Mesenchymal stem cell (in vitro differentiated cells and primary cell): ENCODE measurements at regions not wholly inside any gene's neighbourhood (a gene's known extent, or its start where the extent isn't known, plus 50 kb on each side); places are given as distances from the start of the nearest gene placed in this dataset.

ENCODE experiments used
- DNase-seq: peaks from one replicate; pipeline ENCODE4 v3.0.0-alpha.2; 2013
- H2AFZ ChIP-seq: one replicate; pipeline ENCODE4 v1.6.1; 2013; ENCODE audit warnings: low read depth, mild to moderate bottlenecking, control low read depth, inconsistent platforms, low read length, moderate library complexity
- H2AK5ac ChIP-seq: 2 replicates; pipeline ENCODE4 v1.6.1; 2013; ENCODE audit warnings: low read length, moderate library complexity, mild to moderate bottlenecking, inconsistent platforms; ENCODE audit not compliant: severe bottlenecking
- H2BK120ac ChIP-seq: one replicate; pipeline ENCODE4 v1.6.1; 2013; ENCODE audit warnings: low read depth, mild to moderate bottlenecking, inconsistent platforms, low read length, moderate library complexity
- H2BK12ac ChIP-seq, 2 experiments: one replicate each; pipeline ENCODE4 v1.6.1; 2013; ENCODE audit warnings: inconsistent platforms in 2 of 2, low read length in 2 of 2, mild to moderate bottlenecking in 2 of 2, moderate library complexity in 2 of 2, control low read depth in 1 of 2
- H2BK15ac ChIP-seq: one replicate; pipeline ENCODE4 v1.6.1; 2013; ENCODE audit warnings: mild to moderate bottlenecking, low read depth, inconsistent platforms; ENCODE audit not compliant: poor library complexity, severe bottlenecking
- H2BK5ac ChIP-seq: 2 replicates; pipeline ENCODE4 v1.6.1; 2013; ENCODE audit warnings: low read depth, mild to moderate bottlenecking, low read length, control low read depth, inconsistent platforms; ENCODE audit not compliant: poor library complexity, severe bottlenecking
- H3K14ac ChIP-seq, 2 experiments: one replicate each; pipeline ENCODE4 v1.6.1; 2013; ENCODE audit warnings: inconsistent platforms in 2 of 2, low read length in 2 of 2, control low read depth in 1 of 2, mild to moderate bottlenecking in 1 of 2, moderate library complexity in 1 of 2
- H3K18ac ChIP-seq, 2 experiments: one replicate each; pipeline ENCODE4 v1.6.1; 2013; ENCODE audit warnings: inconsistent platforms in 2 of 2, low read length in 2 of 2, control low read depth in 1 of 2, low read depth in 1 of 2, mild to moderate bottlenecking in 1 of 2
- H3K23ac ChIP-seq, 2 experiments: one replicate each; pipeline ENCODE4 v1.6.1; 2013; ENCODE audit warnings: inconsistent platforms in 2 of 2, low read length in 2 of 2, mild to moderate bottlenecking in 2 of 2, moderate library complexity in 2 of 2, control low read depth in 1 of 2
- H3K27ac ChIP-seq: 2 replicates; pipeline ENCODE4 v1.5.1; 2013; ENCODE audit warnings: mild to moderate bottlenecking, moderate library complexity, low read length, control low read depth, inconsistent platforms; ENCODE audit not compliant: poor library complexity, severe bottlenecking
- H3K27me3 ChIP-seq, 2 experiments: 2 replicates each; pipeline versions ENCODE4 v1.6.1 to v1.7.0; 2013; ENCODE audit warnings: low read length in 2 of 2, mild to moderate bottlenecking in 2 of 2, moderate library complexity in 2 of 2, control low read depth in 1 of 2, inconsistent platforms in 1 of 2; ENCODE audit not compliant: control insufficient read depth in 1 of 2, insufficient read depth in 1 of 2
- H3K36me3 ChIP-seq, 2 experiments: 2 replicates each; pipeline versions ENCODE4 v1.6.1 to v1.7.0; 2013; ENCODE audit warnings: low read length in 2 of 2, control low read depth in 1 of 2, inconsistent platforms in 1 of 2, low read depth in 1 of 2, mild to moderate bottlenecking in 1 of 2; ENCODE audit not compliant: insufficient read depth in 2 of 2, control insufficient read depth in 1 of 2
- H3K4ac ChIP-seq, 2 experiments: one replicate each; pipeline ENCODE4 v1.6.1; 2013; ENCODE audit warnings: inconsistent platforms in 2 of 2, low read length in 2 of 2, mild to moderate bottlenecking in 2 of 2, moderate library complexity in 2 of 2, control low read depth in 1 of 2, low read depth in 1 of 2
- H3K4me1 ChIP-seq: 2 replicates; pipeline ENCODE4 v1.6.1; 2013; ENCODE audit warnings: low read depth, low read length, control low read depth; ENCODE audit not compliant: control insufficient read depth, insufficient read depth
- H3K4me2 ChIP-seq: 2 replicates; pipeline ENCODE4 v1.6.1; 2013; ENCODE audit warnings: low read length, mild to moderate bottlenecking, inconsistent platforms; ENCODE audit not compliant: poor library complexity, severe bottlenecking
- H3K4me3 ChIP-seq, 2 experiments: 2 replicates each; pipeline versions ENCODE4 v1.5.1 to v1.7.0; 2013; ENCODE audit warnings: low read length in 2 of 2, mild to moderate bottlenecking in 2 of 2, control low read depth in 1 of 2, low read depth in 1 of 2; ENCODE audit not compliant: insufficient read depth in 1 of 2
- H3K79me1 ChIP-seq: replicated peaks from 2 replicates; pipeline ENCODE4 v1.6.1; 2013; ENCODE audit warnings: mild to moderate bottlenecking, control low read depth, low read length, inconsistent platforms; ENCODE audit not compliant: poor library complexity, severe bottlenecking
- H3K9ac ChIP-seq: 2 replicates; pipeline ENCODE4 v1.7.0; 2013; ENCODE audit warnings: mild to moderate bottlenecking, low read length, moderate library complexity
- H3K9me3 ChIP-seq: 2 replicates; pipeline ENCODE4 v1.7.0; 2013; ENCODE audit warnings: mild to moderate bottlenecking, low read length; ENCODE audit not compliant: control insufficient read depth
- H4K8ac ChIP-seq: one replicate; pipeline ENCODE4 v1.6.1; 2013; ENCODE audit warnings: inconsistent platforms, mild to moderate bottlenecking, low read length, moderate library complexity
- H4K91ac ChIP-seq: one replicate; pipeline ENCODE4 v1.6.1; 2013; ENCODE audit warnings: mild to moderate bottlenecking, low read length, inconsistent platforms
- WGBS: methylation state at CpG from one replicate; pipeline ENCODE4 v1.1.7; 2013; ENCODE audit warnings: mixed read lengths; 5-methylcytosine and 5-hydroxymethylcytosine counted together

GRCh38 chr2:234285541-234285940 lies 211.3 kb downstream of the ARL4C start:
- H3K4me2 ChIP-seq = no peak overlapping the region
- no peak overlapping the region for H2BK12ac ChIP-seq
- H4K91ac ChIP-seq = no peak overlapping the region
- H3K79me1 ChIP-seq = peaks cover 17% of the 10 kb centered on the region
- no peak for DNase-seq
- H2BK5ac ChIP-seq = no peak overlapping the region
- H3K27ac ChIP-seq = peak overlapping the region; percentile 76
- H3K9ac ChIP-seq = no peak overlapping the region
- H3K14ac ChIP-seq = no peak overlapping the region
- no peaks in the 10 kb centered on the region for H3K9me3 ChIP-seq
- H2BK120ac ChIP-seq = no peak overlapping the region
- H3K4me1 ChIP-seq = peaks cover 20% of the 10 kb centered on the region
- H2BK15ac ChIP-seq = no peak overlapping the region
- no peaks in the 10 kb centered on the region for H3K27me3 ChIP-seq
- H4K8ac ChIP-seq = no peak overlapping the region
- no peak overlapping the region for H2AK5ac ChIP-seq
- H3K18ac ChIP-seq = no peak overlapping the region
- H3K36me3 ChIP-seq = peaks cover 0 to 5% of the 10 kb centered on the region in 2 experiments
- no peak overlapping the region for H3K4ac ChIP-seq
- no peak overlapping the region for H3K4me3 ChIP-seq
- H3K23ac ChIP-seq = no peak overlapping the region
- WGBS = no CpG with 5 or more reads among the region's 1 CpG
- no peak overlapping the region for H2AFZ ChIP-seq

GRCh38 chr2:234279637-234280036 lies 217.2 kb downstream of the ARL4C start:
- Histone ChIP-seq H3K4me1 (peaks cover 2% of the 10 kb centered on the region), H3K36me3 (peaks cover 0 to 5% of the 10 kb centered on the region in 2 experiments), H3K9ac (no peak overlapping the region), H3K4me2 (no peak overlapping the region), H3K4me3 (peak overlapping the region in 1 of 2 experiments; percentile 8), H3K14ac (no peak overlapping the region), H3K18ac (no peak overlapping the region), H3K79me1 (peaks cover 10% of the 10 kb centered on the region), H3K23ac (no peak overlapping the region), H3K4ac (no peak overlapping the region), H2AFZ (no peak overlapping the region), H4K8ac (no peak overlapping the region), H3K27ac (no peak overlapping the region), H3K9me3 (no peaks in the 10 kb centered on the region), H2BK5ac (no peak overlapping the region), H2AK5ac (peak overlapping the region; percentile 6), H3K27me3 (no peaks in the 10 kb centered on the region), H2BK120ac (no peak overlapping the region), H2BK15ac (no peak overlapping the region), H4K91ac (no peak overlapping the region), H2BK12ac (no peak overlapping the region)
- WGBS = 96% methylated on average over 3 of the region's 3 CpGs
- DNase-seq = no peak

- no peak for DNase-seq
- WGBS = 98% methylated on average over 7 of the region's 7 CpGs
- peaks cover 2% of the 10 kb centered on the region for H3K4me1 ChIP-seq
Measured at GRCh38 chr2:234278556-234279255, 218.2 kb downstream of the ARL4C start.

GRCh38 chr2:234275515-234275914 lies 221.4 kb downstream of the ARL4C start:
- no peak overlapping the region for H2AFZ ChIP-seq
- no peak overlapping the region for H3K4ac ChIP-seq
- no peaks in the 10 kb centered on the region for H3K27me3 ChIP-seq
- no peak overlapping the region for H2AK5ac ChIP-seq
- no peak overlapping the region for H3K23ac ChIP-seq
- 75% methylated on average over 1 of the region's 2 CpGs for WGBS
- DNase-seq = no peak
- H2BK12ac ChIP-seq = no peak overlapping the region
- no peak overlapping the region for H2BK5ac ChIP-seq
- H3K36me3 ChIP-seq = no peaks in the 10 kb centered on the region
- H3K4me1 ChIP-seq = peaks cover 2% of the 10 kb centered on the region
- H3K9me3 ChIP-seq = no peaks in the 10 kb centered on the region
- no peak overlapping the region for H3K4me2 ChIP-seq
- H4K91ac ChIP-seq = no peak overlapping the region
- no peak overlapping the region for H2BK15ac ChIP-seq
- no peak overlapping the region for H3K14ac ChIP-seq
- no peak overlapping the region for H3K27ac ChIP-seq
- no peak overlapping the region for H2BK120ac ChIP-seq
- no peak overlapping the region for H3K18ac ChIP-seq
- no peak overlapping the region for H4K8ac ChIP-seq
- H3K4me3 ChIP-seq = no peak overlapping the region
- no peaks in the 10 kb centered on the region for H3K79me1 ChIP-seq
- H3K9ac ChIP-seq = no peak overlapping the region

More at GRCh38 chr2:234278556-234279255, 218.2 kb downstream of the ARL4C start:
- Histone ChIP-seq H3K14ac (no peak overlapping the region), H2AK5ac (no peak overlapping the region), H2BK120ac (no peak overlapping the region), H3K79me1 (peaks cover 9% of the 10 kb centered on the region), H3K4ac (no peak overlapping the region), H2BK5ac (no peak overlapping the region), H2BK15ac (no peak overlapping the region), H3K27me3 (no peaks in the 10 kb centered on the region), H3K27ac (no peak overlapping the region), H3K18ac (no peak overlapping the region), H3K23ac (no peak overlapping the region), H3K9ac (no peak overlapping the region), H3K4me2 (no peak overlapping the region), H4K8ac (no peak overlapping the region), H4K91ac (no peak overlapping the region), H3K9me3 (no peaks in the 10 kb centered on the region), H3K4me3 (no peak overlapping the region), H3K36me3 (peaks cover 0 to 5% of the 10 kb centered on the region in 2 experiments), H2AFZ (no peak overlapping the region), H2BK12ac (no peak overlapping the region)
